Heart left ventricle (tissue), 13 donors: ENCODE measurements at regions not wholly inside any gene's neighbourhood (a gene's known extent, or its start where the extent isn't known, plus 50 kb on each side); places are given as distances from the start of the nearest gene placed in this dataset.

ENCODE experiments used
- CTCF ChIP-seq, 12 donors: fragments of 200-600 bp; sonication (generic) in 4 of 12; IDR thresholded peaks; one replicate each; pipeline versions ENCODE4 v1.5.0 to v1.8.0; 2018 to 2022; ENCODE audit warnings: antibody characterized with exemption in 12 of 12, mild to moderate bottlenecking in 5 of 12
- POLR2A ChIP-seq, 2 donors: fragments of 450-650 bp; IDR thresholded peaks; one replicate each; pipeline ENCODE4 v1.6.1; 2017; ENCODE audit warnings: antibody characterized with exemption in 2 of 2, mild to moderate bottlenecking in 2 of 2, moderate library complexity in 2 of 2
- donor health status: ischemic (EF 13 %, LVEDD 7.1; RV severe dilation, severe dysfunction).
- donor health status: DM: no; HTN: yes; CAD: no.
- donor health status: DM: no; HTN: no; CAD: no.
- donor health status: ischemic (EF 25% LVEDD 6.9; RV normal size, moderate dysfunction).
- donor health status: ischemic (EF 25% LVEDD 5.7; RV mildly dilated, moderate dysfunction).
- donor health status: ischemic (EF 35%, LVEDD 5.7; RV mildly dilated, moderate dysfunction).
- donor health status: nonischemic (EF 11% LVEDD 7.7; RV severe dilation, severe dysfunction).
- donor health status: DM: yes; HTN: yes; CAD: no.
- donor health status: PGD.
- donor health status: ischemic (EF 29% LVEDD 5.4; RV normal size, mild dysfunction).
- donor health status: nonischemic (EF 23%, LVEDD 6.1; RV moderate dilation, normal function).

GRCh38 chr15:46672041-46672440 lies 1037.2 kb downstream of the SQOR start:
- TF ChIP-seq CTCF (IDR thresholded peaks at IDR 0.05) (no peak), POLR2A (IDR thresholded peaks at IDR 0.05) (no peak)
